SK-N-SH treated with all-trans-retinoic acid at 6 μM for 48 hours (cell line): ENCODE measurements at regions not wholly inside any gene's neighbourhood (a gene's known extent, or its start where the extent isn't known, plus 50 kb on each side); places are given as distances from the start of the nearest gene placed in this dataset.

Experiments used
- ATAC-seq: fragments of 200-7000 bp; cut with Tn5 transposase; 3 replicates; pipeline ENCODE4 v1.9.1; 2020; ENCODE audit warnings: mild to moderate bottlenecking, moderate library complexity
- ARNTL ChIP-seq: fragments of 450-650 bp; formaldehyde crosslinking; IDR thresholded peaks from 2 replicates; pipeline ENCODE4 v1.5.0; 2020; ENCODE audit warnings: low read depth, mild to moderate bottlenecking, moderate library complexity, borderline replicate concordance
- CSDC2 ChIP-seq: fragments of 250-450 bp; sonication (Bioruptor Pico); IDR thresholded peaks from 2 replicates; pipeline ENCODE4 v1.5.0; 2020; ENCODE audit warnings: mild to moderate bottlenecking, moderate library complexity
- CSRNP3 ChIP-seq: fragments of 250-450 bp; sonication (Bioruptor Pico); IDR thresholded peaks from 2 replicates; pipeline ENCODE4 v1.5.1; 2021; ENCODE audit warnings: mild to moderate bottlenecking, moderate library complexity
- ESRRG ChIP-seq: fragments of 250-450 bp; sonication (Bioruptor Pico); IDR thresholded peaks from 2 replicates; pipeline ENCODE4 v1.6.1; 2021; ENCODE audit warnings: mild to moderate bottlenecking
- GLIS3 ChIP-seq: fragments of 250-450 bp; sonication (Bioruptor Pico); IDR thresholded peaks from 2 replicates; pipeline ENCODE4 v1.5.0; 2020; ENCODE audit warnings: mild to moderate bottlenecking, moderate library complexity
- ISL1 ChIP-seq: fragments of 250-450 bp; sonication (Bioruptor Pico); IDR thresholded peaks from 2 replicates; pipeline ENCODE4 v2.1.2; 2022; ENCODE audit warnings: mild to moderate bottlenecking, moderate library complexity
- OSR1 ChIP-seq: fragments of 250-450 bp; sonication (Bioruptor Pico); IDR thresholded peaks from 2 replicates; pipeline ENCODE4 v1.8.0; 2022; ENCODE audit warnings: moderate library complexity, mild to moderate bottlenecking, inconsistent platforms
- POU6F1 ChIP-seq: fragments of 250-450 bp; sonication (Bioruptor Pico); IDR thresholded peaks from 2 replicates; pipeline ENCODE4 v1.8.0; 2021; ENCODE audit warnings: low read depth, mild to moderate bottlenecking, moderate library complexity, borderline replicate concordance
- PPARA ChIP-seq: fragments of 250-450 bp; sonication (Bioruptor Pico); IDR thresholded peaks from 2 replicates; pipeline ENCODE4 v1.5.0; 2020; ENCODE audit warnings: mild to moderate bottlenecking, borderline replicate concordance
- SNAI2 ChIP-seq: fragments of 250-450 bp; sonication (Bioruptor Pico); IDR thresholded peaks from 2 replicates; pipeline ENCODE4 v1.5.0; 2020; ENCODE audit warnings: mild to moderate bottlenecking, moderate library complexity
- TCF4 ChIP-seq: fragments of 250-450 bp; sonication (Bioruptor Pico); IDR thresholded peaks from 2 replicates; pipeline ENCODE4 v1.8.0; 2021; ENCODE audit warnings: mild to moderate bottlenecking, moderate library complexity, borderline replicate concordance
- TOX ChIP-seq: fragments of 250-450 bp; sonication (Bioruptor Pico); IDR thresholded peaks from 2 replicates; pipeline ENCODE4 v1.8.0; 2021; ENCODE audit warnings: mild to moderate bottlenecking, moderate library complexity, borderline replicate concordance
- TSHZ2 ChIP-seq: fragments of 250-450 bp; sonication (Bioruptor Pico); IDR thresholded peaks from 2 replicates; pipeline ENCODE4 v1.5.0; 2020; ENCODE audit warnings: mild to moderate bottlenecking, moderate library complexity
- ZC3H10 ChIP-seq: fragments of 250-450 bp; sonication (Bioruptor Pico); IDR thresholded peaks from 2 replicates; pipeline ENCODE4 v1.5.1; 2021; ENCODE audit warnings: mild to moderate bottlenecking, moderate library complexity
- ZFP3 ChIP-seq: fragments of 250-450 bp; sonication (Bioruptor Pico); IDR thresholded peaks from 2 replicates; pipeline ENCODE4 v1.5.0; 2020; ENCODE audit warnings: mild to moderate bottlenecking, moderate library complexity
- ZFP30 ChIP-seq: fragments of 450-650 bp; formaldehyde crosslinking; IDR thresholded peaks from 2 replicates; pipeline ENCODE4 v1.5.0; 2022; ENCODE audit warnings: mild to moderate bottlenecking, moderate library complexity
- ZNF565 ChIP-seq: fragments of 450-650 bp; formaldehyde crosslinking; conservative IDR thresholded peaks from 2 replicates; pipeline ENCODE4 v1.5.0; 2020; ENCODE audit warnings: low read depth, mild to moderate bottlenecking, moderate library complexity
- ZNF70 ChIP-seq: fragments of 450-650 bp; formaldehyde crosslinking; IDR thresholded peaks from 2 replicates; pipeline ENCODE4 v1.5.0; 2020; ENCODE audit warnings: mild to moderate bottlenecking, moderate library complexity
- ZNF8 ChIP-seq: fragments of 450-650 bp; formaldehyde crosslinking; IDR thresholded peaks from 2 replicates; pipeline ENCODE4 v1.5.0; 2020; ENCODE audit warnings: mild to moderate bottlenecking, moderate library complexity

DNA sequence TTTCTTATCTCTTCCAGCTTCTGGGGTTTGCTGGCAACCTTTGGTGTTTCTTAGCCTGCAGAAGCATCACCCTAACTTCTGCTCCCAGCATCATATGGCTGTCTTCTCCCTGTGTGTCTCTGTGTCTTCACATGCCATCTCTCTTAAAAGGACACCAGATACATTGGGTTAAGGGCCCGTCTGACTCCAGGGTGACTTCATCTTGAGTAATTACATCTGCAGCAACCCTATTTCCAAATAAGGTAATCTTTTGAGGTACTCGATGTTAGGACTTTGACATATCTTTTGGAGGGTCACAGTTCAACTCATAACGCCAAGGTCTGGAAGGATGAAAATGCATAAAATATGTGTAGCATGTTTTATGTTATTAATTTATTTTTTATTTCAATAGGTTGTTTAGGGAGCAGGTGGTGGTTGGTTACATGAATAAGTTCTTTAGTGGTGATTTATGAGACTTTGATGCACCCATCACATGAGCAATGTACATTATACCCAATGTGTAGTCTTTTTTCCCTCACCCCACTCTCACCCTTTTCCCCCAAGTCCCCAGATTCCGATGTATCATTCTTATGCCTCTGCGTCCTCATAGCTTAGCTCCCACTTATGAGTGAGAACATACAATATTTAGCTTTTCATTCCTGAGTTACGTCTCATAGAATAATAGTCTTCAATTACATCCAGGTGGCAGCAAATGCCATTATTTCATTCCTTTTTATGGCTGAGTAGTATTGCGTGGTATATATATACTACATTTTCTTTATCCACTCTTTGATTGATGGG, 131.1 kb downstream of the TBXT start (continued):
- TF ChIP-seq ISL1: no peak
- TF ChIP-seq TOX (CRISPR knock-in tag): no peak
- no peak for TF ChIP-seq OSR1 (CRISPR knock-in tag)
- no peak for TF ChIP-seq ZFP30 (CRISPR knock-in tag)
- TF ChIP-seq ZNF565 (CRISPR knock-in tag): no peak
- no peak for TF ChIP-seq TCF4 (CRISPR knock-in tag)
- TF ChIP-seq GLIS3 (CRISPR knock-in tag): no peak

GRCh38 chr6:166032366-166033200, 135.1 kb downstream of the TBXT start:
- TF ChIP-seq PPARA (CRISPR knock-in tag): no peak
- no peak for TF ChIP-seq ZFP3 (CRISPR knock-in tag)
- TF ChIP-seq CSRNP3 (CRISPR knock-in tag): no peak
- TF ChIP-seq TSHZ2 (CRISPR knock-in tag): no peak
- TF ChIP-seq TCF4 (CRISPR knock-in tag): no peak
- no peak for TF ChIP-seq GLIS3 (CRISPR knock-in tag)
- ATAC-seq: no peak

DNA sequence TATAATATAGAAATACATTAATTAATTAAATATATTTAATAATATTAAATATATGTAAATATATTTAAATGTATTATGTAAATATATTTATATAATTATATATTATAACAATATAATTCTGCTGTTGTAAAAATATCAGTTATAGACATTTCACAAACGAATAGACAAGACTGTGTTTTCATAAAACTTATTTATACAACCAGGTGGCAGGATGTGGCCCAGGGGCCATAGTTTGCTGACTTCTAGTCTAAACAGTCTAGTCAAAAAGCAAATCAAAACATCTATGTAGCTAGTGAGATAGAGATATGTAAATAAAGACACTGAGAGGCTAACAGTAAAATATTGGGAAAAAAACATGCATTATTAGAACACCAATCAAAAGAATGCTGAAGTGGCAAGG, 136.4 kb downstream of the TBXT start:
- ATAC-seq: no peak
- TF ChIP-seq TCF4 (CRISPR knock-in tag): no peak
- TF ChIP-seq ZNF8: no peak
- TF ChIP-seq POU6F1 (CRISPR knock-in tag): no peak
- TF ChIP-seq GLIS3 (CRISPR knock-in tag): no peak
- no peak for TF ChIP-seq ISL1
- TF ChIP-seq ZFP30 (CRISPR knock-in tag): no peak
- TF ChIP-seq CSDC2 (CRISPR knock-in tag): no peak
- no peak for TF ChIP-seq TSHZ2 (CRISPR knock-in tag)
- TF ChIP-seq TOX (CRISPR knock-in tag): no peak
- TF ChIP-seq CSRNP3 (CRISPR knock-in tag): no peak
- no peak for TF ChIP-seq ZNF70 (CRISPR knock-in tag)
- TF ChIP-seq ARNTL (CRISPR knock-in tag): no peak
- no peak for TF ChIP-seq PPARA (CRISPR knock-in tag)
- TF ChIP-seq SNAI2 (CRISPR knock-in tag): no peak
- no peak for TF ChIP-seq OSR1 (CRISPR knock-in tag)
- no peak for TF ChIP-seq ZC3H10 (CRISPR knock-in tag)
- no peak for TF ChIP-seq ZFP3 (CRISPR knock-in tag)
- no peak for TF ChIP-seq ESRRG (CRISPR knock-in tag)
- TF ChIP-seq, all 23 proteins: peak for 0
